ENCODE measurements at regions not wholly inside any gene's neighbourhood (a gene's known extent, or its start where the extent isn't known, plus 50 kb on each side); places are given as distances from the start of the nearest gene placed in this dataset.
A peak's percentile ranks its signal among the peaks of the same experiment; 100 is the strongest.

GRCh38 chr10:106520698-106521097, 643.8 kb downstream of the SORCS1 start:
- in situ Hi-C loops (cut with HindIII; ENCODE audit: low pct_unique_long_range_greater_than_20kb, low sequenced_read_pairs), result no loop called here
- DNase-seq (ENCODE audit: low read depth, low spot score), result no peak

- in situ Hi-C loops (cut with HindIII; ENCODE audit: low pct_unique_long_range_greater_than_20kb, low sequenced_read_pairs), result no loop called here
- no peak for DNase-seq (ENCODE audit: low read depth, low spot score)
These were observed 645.0 kb downstream of the SORCS1 start for GRCh38 chr10:106519376-106520030.

GRCh38 chr10:106515206-106515790, 649.2 kb downstream of the SORCS1 start:
- DNase-seq (ENCODE audit: low read depth, low spot score), result no peak
- in situ Hi-C loops (cut with HindIII; ENCODE audit: low pct_unique_long_range_greater_than_20kb, low sequenced_read_pairs), result no loop called here

DNA sequence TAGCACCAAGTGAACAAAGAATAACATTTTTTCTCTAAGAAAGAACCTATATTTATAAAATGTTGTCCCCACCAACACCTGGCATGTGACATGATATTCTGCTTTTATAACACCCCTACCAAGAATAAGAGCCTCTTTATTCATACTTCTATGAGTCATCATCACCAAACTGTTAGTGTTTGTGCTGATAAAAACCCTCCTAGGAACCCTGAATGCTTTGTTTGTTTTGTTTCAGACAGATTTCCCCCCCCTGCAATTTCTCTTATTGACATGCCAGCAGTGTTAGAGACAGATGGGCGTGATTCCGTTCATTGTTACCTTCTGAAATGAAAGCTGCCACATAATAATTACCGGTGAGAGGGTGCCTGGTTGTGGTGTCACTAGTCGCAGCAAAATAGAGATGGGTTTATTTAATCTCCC, 651.1 kb downstream of the SORCS1 start:
- DNase-seq (ENCODE audit: low read depth, low spot score), result peak; percentile 91
- in situ Hi-C loops (cut with HindIII; ENCODE audit: low pct_unique_long_range_greater_than_20kb, low sequenced_read_pairs), result no loop called here

DNA sequence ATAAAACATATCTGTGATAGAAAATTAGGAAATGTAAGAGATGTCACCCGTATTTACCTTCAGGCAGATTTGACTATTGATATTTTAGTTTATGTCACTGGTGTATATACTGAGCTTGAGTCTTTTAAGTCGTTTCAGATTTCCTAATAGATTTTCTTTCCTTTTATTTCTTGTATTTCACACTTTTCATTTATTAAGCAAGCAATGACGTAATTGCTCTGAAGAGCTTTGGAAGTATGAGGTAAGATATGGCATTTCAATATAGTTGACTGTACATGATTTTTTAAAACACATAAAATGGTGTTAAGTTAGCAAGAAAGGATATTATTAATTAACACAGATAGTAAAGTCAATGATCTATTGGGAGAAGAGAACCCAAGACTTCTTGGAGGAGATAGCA, 652.6 kb downstream of the SORCS1 start:
- in situ Hi-C loops (cut with HindIII; ENCODE audit: low pct_unique_long_range_greater_than_20kb, low sequenced_read_pairs), result no loop called here
- DNase-seq (ENCODE audit: low read depth, low spot score), result no peak

- DNase-seq (ENCODE audit: low read depth, low spot score), result no peak
- in situ Hi-C loops (cut with HindIII; ENCODE audit: low pct_unique_long_range_greater_than_20kb, low sequenced_read_pairs), result no loop called here
These were observed 655.6 kb downstream of the SORCS1 start for GRCh38 chr10:106508950-106509349.

DNA sequence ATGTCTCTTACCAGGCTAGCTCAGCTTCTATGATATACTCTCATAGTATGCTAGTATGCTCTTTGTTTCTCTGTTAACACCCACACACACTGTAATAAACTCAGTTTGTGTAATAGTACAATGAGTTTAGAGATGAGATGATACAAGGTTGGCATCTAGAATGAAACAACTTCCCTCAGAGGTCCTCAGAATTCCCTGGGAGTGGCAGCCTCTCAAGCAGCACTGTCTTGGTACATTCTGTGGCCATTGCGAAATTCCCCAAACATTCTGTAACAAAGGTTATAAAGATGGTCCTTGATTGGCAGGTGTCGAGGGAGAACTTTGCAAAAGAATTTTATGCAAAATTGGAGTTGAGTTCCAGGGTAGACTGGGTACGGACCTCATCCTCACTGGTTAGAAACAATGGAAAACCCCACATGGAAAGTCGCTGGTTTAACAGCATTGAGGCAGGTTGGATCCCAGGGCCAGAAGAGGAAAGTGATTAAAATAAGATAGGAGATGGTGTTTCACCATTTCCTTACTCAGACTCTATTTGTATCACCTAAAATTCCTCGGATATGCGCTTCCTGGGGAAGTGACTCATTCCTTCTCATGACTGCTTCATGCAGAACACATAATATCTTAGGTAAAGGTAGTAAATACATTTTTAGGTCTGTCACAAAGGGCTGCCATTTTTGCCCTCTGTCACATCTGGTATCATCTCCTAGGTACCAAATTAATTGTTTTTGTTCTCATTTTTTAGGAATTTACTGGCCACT, 657.8 kb downstream of the SORCS1 start:
- DNase-seq (ENCODE audit: low read depth, low spot score), result no peak

GRCh38 chr10:106504536-106504935, 660.0 kb downstream of the SORCS1 start:
- in situ Hi-C loops (cut with HindIII; ENCODE audit: low pct_unique_long_range_greater_than_20kb, low sequenced_read_pairs), result no loop called here
- DNase-seq (ENCODE audit: low read depth, low spot score), result no peak

More for the DNA sequence above, 657.8 kb downstream of the SORCS1 start:
- in situ Hi-C loops (cut with HindIII; ENCODE audit: low pct_unique_long_range_greater_than_20kb, low sequenced_read_pairs), result no loop called here

DNA sequence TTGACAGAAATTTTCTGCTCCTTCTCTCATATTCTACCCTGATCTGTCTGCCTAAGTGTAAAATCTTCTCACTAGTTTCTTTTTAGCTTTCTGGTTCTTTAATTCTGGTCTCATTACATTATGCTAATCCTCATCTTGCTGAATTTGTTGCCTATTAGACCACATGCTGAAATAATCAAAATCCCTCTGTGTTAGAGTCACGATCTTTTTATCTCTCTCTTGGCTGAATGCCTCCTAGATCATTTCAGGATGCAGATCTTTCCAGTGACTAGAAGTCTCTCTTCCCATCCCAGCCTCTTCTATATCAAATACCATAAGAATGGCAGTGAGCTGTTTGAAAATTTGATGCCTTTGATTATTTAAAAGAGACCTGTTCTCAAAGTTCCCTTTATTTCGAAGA, 661.9 kb downstream of the SORCS1 start:
- DNase-seq (ENCODE audit: low read depth, low spot score), result no peak
- in situ Hi-C loops (cut with HindIII; ENCODE audit: low pct_unique_long_range_greater_than_20kb, low sequenced_read_pairs), result no loop called here

DNA sequence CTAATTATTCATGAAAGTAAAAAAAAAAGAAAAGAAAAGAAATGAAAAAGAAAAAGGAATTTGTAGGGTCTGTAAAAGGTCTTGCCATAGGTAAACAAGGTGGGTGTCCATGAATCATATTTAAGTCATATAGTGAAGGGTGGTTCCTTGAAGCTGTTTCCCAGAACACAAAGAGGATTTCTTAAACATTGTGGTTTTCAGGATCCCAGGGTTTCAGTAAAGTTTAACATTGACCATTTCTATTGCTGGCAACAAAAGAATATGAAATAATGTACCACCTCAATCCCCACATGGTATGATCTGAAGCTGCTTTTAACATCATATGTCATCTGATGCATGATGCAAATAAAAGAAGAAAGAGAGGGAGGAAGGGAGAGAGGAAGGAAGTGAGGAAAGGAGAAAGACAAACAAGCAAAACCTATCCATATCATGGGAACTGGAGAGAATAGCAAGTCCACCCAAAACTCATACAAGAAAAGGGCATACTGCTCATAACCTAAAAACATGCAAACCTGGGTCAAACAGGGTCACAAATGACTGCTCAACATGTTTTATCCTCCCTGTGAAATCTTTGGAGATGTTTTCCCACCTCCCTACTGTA, 663.5 kb downstream of the SORCS1 start:
- in situ Hi-C loops (cut with HindIII; ENCODE audit: low pct_unique_long_range_greater_than_20kb, low sequenced_read_pairs), result no loop called here
- no peak for DNase-seq (ENCODE audit: low read depth, low spot score)

GRCh38 chr10:106500041-106500924, 664.2 kb downstream of the SORCS1 start:
- DNase-seq (ENCODE audit: low read depth, low spot score), result no peak
- in situ Hi-C loops (cut with HindIII; ENCODE audit: low pct_unique_long_range_greater_than_20kb, low sequenced_read_pairs), result no loop called here

DNA sequence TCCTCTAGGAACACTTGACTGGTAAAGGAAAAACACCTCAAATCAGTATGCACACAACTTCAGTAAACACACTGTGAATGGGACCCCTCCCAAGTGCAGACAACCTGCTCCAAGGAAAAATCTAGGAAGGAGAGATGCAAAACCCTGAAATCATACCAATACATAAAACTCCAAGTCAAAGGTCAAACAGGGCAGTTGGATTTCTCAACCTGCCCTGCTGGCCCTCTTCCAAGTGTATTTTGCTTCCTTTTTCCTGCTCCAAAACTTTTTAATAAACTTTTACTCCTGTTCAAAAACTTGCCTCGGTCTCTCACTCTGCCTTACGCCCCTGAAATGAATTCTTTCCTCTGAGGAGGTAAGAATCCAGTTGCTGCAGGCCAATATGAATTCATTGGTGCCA, 665.1 kb downstream of the SORCS1 start:
- DNase-seq (ENCODE audit: low read depth, low spot score), result no peak
- in situ Hi-C loops (cut with HindIII; ENCODE audit: low pct_unique_long_range_greater_than_20kb, low sequenced_read_pairs), result no loop called here

DNA sequence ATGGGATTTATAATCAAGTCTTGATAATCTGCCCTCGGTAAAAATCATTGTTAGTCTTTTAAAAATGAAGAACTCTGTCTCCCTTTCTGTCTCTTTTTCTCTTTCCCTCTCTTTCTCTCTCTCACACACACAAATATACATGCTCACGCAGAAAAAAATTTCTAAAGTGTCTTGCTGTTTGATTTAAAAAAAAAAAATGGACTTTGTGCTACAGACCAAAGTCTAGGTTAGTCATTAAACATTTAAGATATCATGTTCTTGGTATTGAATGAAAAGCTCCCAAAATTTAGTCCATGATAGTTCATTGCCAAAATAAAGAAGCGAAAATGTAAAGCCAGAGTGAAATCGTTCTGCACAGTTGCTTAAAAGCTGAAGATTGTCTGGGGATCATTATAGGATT, 665.8 kb downstream of the SORCS1 start:
- no peak for DNase-seq (ENCODE audit: low read depth, low spot score)
- in situ Hi-C loops (cut with HindIII; ENCODE audit: low pct_unique_long_range_greater_than_20kb, low sequenced_read_pairs), result no loop called here

DNA sequence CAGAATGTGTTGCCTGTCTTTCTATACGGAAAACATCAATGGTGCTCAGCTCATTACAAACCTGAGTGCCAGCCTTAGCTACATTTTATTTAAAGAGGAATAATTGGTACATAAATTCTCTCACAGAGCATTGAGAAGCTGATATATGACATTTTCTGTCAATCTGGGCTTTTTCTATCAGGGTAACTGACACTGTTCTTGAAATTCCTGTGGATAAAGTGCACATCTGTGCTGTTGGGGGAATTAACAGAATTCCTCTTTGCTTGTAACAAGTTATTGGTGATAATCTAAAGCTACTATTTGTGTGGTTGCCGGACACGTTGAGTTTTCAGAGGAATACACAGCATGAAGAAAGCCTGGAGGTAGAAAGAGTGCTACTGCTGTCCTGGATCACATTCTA, 668.6 kb downstream of the SORCS1 start:
- in situ Hi-C loops (cut with HindIII; ENCODE audit: low pct_unique_long_range_greater_than_20kb, low sequenced_read_pairs), result no loop called here
- DNase-seq (ENCODE audit: low read depth, low spot score), result no peak

DNA sequence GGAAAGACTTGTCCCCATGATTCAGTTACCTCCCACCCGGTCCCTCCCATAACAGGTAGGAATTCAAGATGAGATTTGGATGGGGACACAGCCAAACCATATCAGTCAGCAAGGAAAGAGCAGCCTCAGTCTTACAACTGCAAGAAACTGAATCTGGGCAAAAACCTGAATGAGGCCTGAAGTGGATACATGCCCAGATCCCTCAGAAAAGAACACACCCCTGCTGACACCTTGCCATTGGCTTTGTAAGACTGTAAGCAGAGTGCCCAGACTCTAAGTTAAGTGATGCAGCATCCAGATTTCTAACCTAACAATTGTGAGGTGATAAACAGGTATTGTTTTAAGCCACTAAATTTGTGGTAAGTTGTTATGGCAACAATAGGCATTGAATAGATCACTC, 670.8 kb downstream of the SORCS1 start:
- in situ Hi-C loops (cut with HindIII; ENCODE audit: low pct_unique_long_range_greater_than_20kb, low sequenced_read_pairs), result no loop called here
- no peak for DNase-seq (ENCODE audit: low read depth, low spot score)

- DNase-seq (ENCODE audit: low read depth, low spot score), result no peak
- in situ Hi-C loops (cut with HindIII; ENCODE audit: low pct_unique_long_range_greater_than_20kb, low sequenced_read_pairs), result no loop called here
These were observed 671.3 kb downstream of the SORCS1 start for GRCh38 chr10:106493226-106493625.

DNA sequence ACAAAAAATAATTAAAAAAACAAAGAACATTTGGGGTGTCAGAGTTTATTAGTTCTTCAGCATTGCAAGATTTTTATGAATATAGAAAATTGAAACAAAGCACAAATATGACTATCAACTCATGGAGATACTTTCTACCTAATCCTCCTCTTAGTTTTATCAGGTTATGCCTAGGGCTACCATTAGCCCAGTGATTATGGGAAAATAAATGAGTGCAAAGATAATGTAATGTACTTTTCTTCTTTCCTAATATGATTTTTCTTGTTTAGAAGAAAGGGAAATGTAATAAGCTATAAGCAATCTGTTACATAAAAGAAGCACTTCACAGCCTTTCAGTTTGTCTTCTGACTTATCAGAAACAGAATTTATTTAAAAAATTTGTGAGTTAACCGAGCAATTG, 676.8 kb downstream of the SORCS1 start:
- in situ Hi-C loops (cut with HindIII; ENCODE audit: low pct_unique_long_range_greater_than_20kb, low sequenced_read_pairs), result no loop called here
- DNase-seq (ENCODE audit: low read depth, low spot score), result no peak
